Spinal cord (tissue), 9 donors: ENCODE measurements at regions not wholly inside any gene's neighbourhood (a gene's known extent, or its start where the extent isn't known, plus 50 kb on each side); places are given as distances from the start of the nearest gene placed in this dataset.

Experiments used
- DNase-seq, 6 donors: peaks; one replicate each; pipeline versions ENCODE4 v3.0.0 to v3.0.0-alpha.2; 2013 to 2015; ENCODE audit warnings: low spot score in 6 of 6, low read depth in 4 of 6
- H3K27ac ChIP-seq: one replicate; pipeline ENCODE4 v1.5.1; 2013; ENCODE audit warnings: low read depth, low read length, control low read depth
- H3K27me3 ChIP-seq: one replicate; pipeline ENCODE4 v1.6.1; 2013; ENCODE audit warnings: low read length; ENCODE audit not compliant: control insufficient read depth, insufficient read depth
- H3K36me3 ChIP-seq: one replicate; pipeline ENCODE4 v1.6.1; 2013; ENCODE audit warnings: low read length; ENCODE audit not compliant: control insufficient read depth, insufficient read depth
- H3K4me1 ChIP-seq: one replicate; pipeline ENCODE4 v1.6.1; 2013; ENCODE audit warnings: low read length; ENCODE audit not compliant: control insufficient read depth, insufficient read depth
- H3K4me3 ChIP-seq: one replicate; pipeline ENCODE4 v1.5.1; 2013; ENCODE audit warnings: low read depth, low read length, control low read depth
- H3K9me3 ChIP-seq: one replicate; pipeline ENCODE4 v1.6.1; 2013; ENCODE audit warnings: low read length; ENCODE audit not compliant: control insufficient read depth, insufficient read depth
- WGBS: methylation state at CpG from one replicate; pipeline ENCODE4 v1.1.5; 2013; ENCODE audit warnings: missing lambda C conversion rate; ENCODE audit not compliant: insufficient coverage; 5-methylcytosine and 5-hydroxymethylcytosine counted together
- donor health status: healthy.

DNA sequence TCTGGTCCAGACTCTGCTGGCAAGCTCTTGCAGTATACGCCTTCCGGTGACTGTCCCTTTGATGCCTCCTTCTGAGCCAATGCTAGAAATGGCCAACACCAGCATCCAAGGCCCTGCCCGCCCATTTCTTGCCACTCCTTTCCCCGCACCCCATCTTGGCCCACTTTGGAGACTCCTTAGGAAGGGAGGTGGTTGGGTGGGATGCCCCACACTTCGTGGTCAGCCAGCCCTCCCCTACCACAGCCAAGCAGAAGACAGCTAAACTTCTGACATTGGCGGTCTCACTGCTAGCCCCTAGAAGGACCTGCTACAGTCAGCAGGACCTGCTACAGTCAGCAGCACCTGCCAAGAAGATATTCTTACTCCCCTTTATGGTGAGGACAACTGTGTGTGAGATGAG lies 73.5 kb upstream of the CLDN14 start:
- no peak for DNase-seq
- Histone ChIP-seq H3K36me3 (no peaks in the 10 kb centered on the region), H3K4me3 (no peak overlapping the region), H3K27ac (no peak overlapping the region), H3K9me3 (no peaks in the 10 kb centered on the region), H3K27me3 (no peaks in the 10 kb centered on the region), H3K4me1 (peaks cover 6% of the 10 kb centered on the region)
- WGBS = 91% methylated on average over 4 of the region's 6 CpGs

- Histone ChIP-seq H3K9me3 (no peaks in the 10 kb centered on the region), H3K4me1 (peaks cover 2% of the 10 kb centered on the region), H3K4me3 (no peak overlapping the region), H3K27ac (no peak overlapping the region), H3K27me3 (no peaks in the 10 kb centered on the region), H3K36me3 (no peaks in the 10 kb centered on the region)
- no peak for DNase-seq
- WGBS = 100% methylated on average over 9 of the region's 15 CpGs
These were observed 74.7 kb upstream of the CLDN14 start for GRCh38 chr21:36554411-36555157.

GRCh38 chr21:36555199-36555800 lies 75.4 kb upstream of the CLDN14 start:
- no peak for DNase-seq

DNA sequence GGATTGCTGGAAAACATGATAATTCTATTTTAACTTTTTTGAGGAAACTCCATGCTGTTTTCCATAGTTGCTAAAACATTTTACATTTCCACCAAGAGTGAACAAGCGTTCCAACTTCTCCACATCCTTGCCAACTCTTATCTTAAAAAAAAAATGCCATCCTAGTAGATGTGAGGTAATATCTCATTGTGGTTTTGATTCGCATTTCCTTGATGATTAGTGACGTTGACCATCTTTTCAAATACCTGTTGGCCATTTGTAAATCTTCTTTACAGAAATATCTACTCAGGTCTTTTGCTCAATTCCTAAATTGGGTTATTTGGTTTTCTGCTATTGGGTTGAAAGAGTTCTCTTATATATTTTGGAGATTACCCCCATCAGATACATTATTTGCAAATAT lies 77.4 kb upstream of the CLDN14 start:
- no peaks in the 10 kb centered on the region for H3K4me1 ChIP-seq
- no peaks in the 10 kb centered on the region for H3K9me3 ChIP-seq
- H3K4me3 ChIP-seq = no peak overlapping the region
- WGBS = no CpG with 5 or more reads among the region's 3 CpGs
- no peaks in the 10 kb centered on the region for H3K36me3 ChIP-seq
- H3K27me3 ChIP-seq = no peaks in the 10 kb centered on the region
- no peak overlapping the region for H3K27ac ChIP-seq
- no peak for DNase-seq

More at GRCh38 chr21:36555199-36555800, 75.4 kb upstream of the CLDN14 start:
- no peak overlapping the region for H3K27ac ChIP-seq
- no peaks in the 10 kb centered on the region for H3K27me3 ChIP-seq
- no peaks in the 10 kb centered on the region for H3K36me3 ChIP-seq
- WGBS = 61% methylated on average over 14 of the region's 16 CpGs
- no peak overlapping the region for H3K4me3 ChIP-seq
- H3K4me1 ChIP-seq = no peaks in the 10 kb centered on the region
- no peaks in the 10 kb centered on the region for H3K9me3 ChIP-seq

DNA sequence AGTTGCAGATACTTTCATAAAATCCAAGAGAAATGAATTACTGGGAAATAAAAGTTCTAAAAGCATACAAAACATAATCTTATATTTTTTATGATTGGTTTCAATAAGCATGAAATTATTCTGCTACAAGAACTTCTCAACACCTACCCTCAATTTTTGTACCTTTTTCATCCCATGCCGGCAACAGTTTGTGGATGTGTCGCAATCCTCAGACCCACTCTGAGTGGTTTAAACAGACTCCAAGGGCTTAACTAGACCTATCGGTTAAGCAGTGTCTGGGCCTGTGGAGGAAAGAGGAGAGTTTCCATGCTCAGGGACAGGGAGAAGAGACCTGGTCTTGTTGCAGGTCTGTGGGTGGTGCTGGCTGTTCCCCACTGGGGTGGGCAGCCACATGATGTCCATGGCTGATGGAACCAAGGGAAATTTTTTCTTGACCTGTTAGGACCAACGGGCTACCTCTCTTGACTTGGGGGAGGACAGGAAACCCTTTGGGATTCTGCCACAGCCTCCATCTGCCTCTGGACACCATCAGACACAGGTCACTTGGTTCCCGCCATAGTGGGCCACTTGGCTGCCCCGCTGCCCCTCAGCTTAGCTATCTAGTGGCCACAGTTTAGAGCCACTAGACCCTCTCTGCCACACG lies 81.1 kb upstream of the CLDN14 start:
- WGBS = 96% methylated on average over 5 of the region's 7 CpGs
- peaks cover 3% of the 10 kb centered on the region for H3K27me3 ChIP-seq
- no peaks in the 10 kb centered on the region for H3K36me3 ChIP-seq
- DNase-seq = no peak
- no peak overlapping the region for H3K27ac ChIP-seq
- no peaks in the 10 kb centered on the region for H3K4me1 ChIP-seq
- no peak overlapping the region for H3K4me3 ChIP-seq
- no peaks in the 10 kb centered on the region for H3K9me3 ChIP-seq

DNA sequence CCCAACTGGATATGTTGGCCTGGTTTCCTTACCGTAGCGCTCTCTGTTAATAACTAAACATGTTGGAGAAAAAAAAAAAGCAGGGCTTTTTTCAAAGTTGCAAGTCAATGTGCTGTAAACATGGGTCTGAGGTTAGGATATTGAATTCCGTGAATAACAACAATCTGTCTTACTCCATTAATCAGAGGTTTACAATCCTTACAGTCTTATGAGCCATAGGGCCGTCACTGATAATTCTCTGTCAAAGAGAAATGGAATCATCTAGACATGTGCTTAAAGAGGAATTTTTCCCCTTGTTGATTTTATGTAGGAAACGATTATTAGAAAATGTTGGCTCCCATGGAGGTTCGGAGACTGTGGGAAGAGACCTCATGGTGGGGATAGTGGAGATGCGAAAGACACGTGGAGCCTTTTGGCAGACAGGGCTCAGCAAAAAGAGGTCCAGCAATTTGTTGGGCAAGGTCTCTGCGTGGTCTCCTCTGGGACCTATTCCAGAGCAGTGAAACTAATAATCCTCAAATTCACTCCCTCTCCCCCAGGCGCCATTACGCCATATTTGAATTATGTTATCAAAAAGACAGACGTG lies 83.5 kb upstream of the CLDN14 start:
- no peak for DNase-seq
- Histone ChIP-seq H3K36me3 (no peaks in the 10 kb centered on the region), H3K27ac (no peak overlapping the region), H3K4me1 (peaks cover 3% of the 10 kb centered on the region), H3K4me3 (no peak overlapping the region), H3K9me3 (no peaks in the 10 kb centered on the region), H3K27me3 (peaks cover 3% of the 10 kb centered on the region)
- 78% methylated on average over 4 of the region's 12 CpGs for WGBS

- WGBS = no CpG with 5 or more reads among the region's 1 CpG
- Histone ChIP-seq H3K27me3 (peaks cover 3% of the 10 kb centered on the region), H3K27ac (no peak overlapping the region), H3K9me3 (no peaks in the 10 kb centered on the region), H3K4me1 (peaks cover 3% of the 10 kb centered on the region), H3K4me3 (no peak overlapping the region), H3K36me3 (no peaks in the 10 kb centered on the region)
- no peak for DNase-seq
These were observed 84.7 kb upstream of the CLDN14 start for GRCh38 chr21:36564647-36565046.

GRCh38 chr21:36565540-36565939 lies 85.6 kb upstream of the CLDN14 start:
- no peaks in the 10 kb centered on the region for H3K9me3 ChIP-seq
- no peak overlapping the region for H3K27ac ChIP-seq
- peaks cover 3% of the 10 kb centered on the region for H3K4me1 ChIP-seq
- H3K4me3 ChIP-seq = no peak overlapping the region
- no peak for DNase-seq
- H3K27me3 ChIP-seq = peaks cover 3% of the 10 kb centered on the region
- H3K36me3 ChIP-seq = no peaks in the 10 kb centered on the region
- WGBS = 56% methylated on average over 2 of the region's 2 CpGs

- Histone ChIP-seq H3K9me3 (no peaks in the 10 kb centered on the region), H3K36me3 (no peaks in the 10 kb centered on the region), H3K4me3 (no peak overlapping the region), H3K27ac (no peak overlapping the region), H3K27me3 (peaks cover 3% of the 10 kb centered on the region), H3K4me1 (peaks cover 3% of the 10 kb centered on the region)
- WGBS = 80% methylated on average over 6 of the region's 7 CpGs
- DNase-seq = no peak
These were observed 86.7 kb upstream of the CLDN14 start for GRCh38 chr21:36566644-36567043.
